Fibroblast of pulmonary artery (primary cell): ENCODE measurements at regions not wholly inside any gene's neighbourhood (a gene's known extent, or its start where the extent isn't known, plus 50 kb on each side); places are given as distances from the start of the nearest gene placed in this dataset.
"Not testable (repeated sequence)": the region's sequence is repeated elsewhere in the genome, so short reads cannot be mapped to it uniquely, and the experiment has no call there.

Experiments used
- DNase-seq: peaks from one replicate; pipeline ENCODE4 v3.0.0-alpha.2; 2010; ENCODE audit warnings: low read depth
- H3K4me3 ChIP-seq: replicated peaks from 2 replicates; pipeline ENCODE4 v1.5.1; 2011; ENCODE audit warnings: low read depth, mild to moderate bottlenecking, control low read depth, low read length, moderate library complexity
- TF ChIP-seq, protein P1 (sequence below): IDR thresholded peaks from 2 replicates; pipeline ENCODE4 v1.5.1; 2011; ENCODE audit warnings: mild to moderate bottlenecking, control low read depth, low read length, inconsistent platforms; ENCODE audit errors: missing control alignments

DNA sequence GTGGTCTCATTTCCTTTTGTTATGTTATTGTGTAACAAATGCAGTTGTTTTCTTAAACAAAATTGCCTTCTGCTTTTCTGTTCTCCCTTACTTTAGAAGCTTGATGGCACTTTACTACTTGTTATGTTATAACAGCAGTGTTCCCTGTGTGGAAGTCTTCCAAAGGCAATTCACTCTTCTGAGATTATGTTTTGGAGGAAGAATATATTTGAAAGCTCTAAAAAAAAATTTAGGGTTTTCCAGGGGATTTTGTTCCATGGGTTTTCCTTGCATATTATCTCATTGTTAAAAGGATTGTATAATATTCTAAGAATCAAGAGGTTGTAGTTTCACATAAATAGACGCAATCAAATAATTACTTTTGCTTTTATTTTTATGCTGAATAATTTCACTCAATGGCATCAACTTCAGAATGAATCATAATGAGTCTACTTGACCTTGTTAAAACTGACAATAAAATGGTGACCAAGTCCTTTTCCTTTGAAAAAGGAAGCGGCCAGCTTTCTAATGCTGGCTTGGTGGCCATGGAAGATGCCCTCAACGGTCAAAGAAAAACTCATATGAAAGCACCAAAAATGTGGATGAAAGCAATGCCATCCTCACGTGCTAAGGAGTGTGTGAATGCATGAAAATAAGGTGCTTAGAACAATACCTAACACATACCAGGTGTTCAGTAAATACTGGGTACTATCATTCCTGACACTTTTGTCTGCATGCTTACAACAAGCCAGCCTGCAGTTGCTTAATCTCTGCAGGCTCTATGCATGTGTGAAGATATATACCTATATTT, 92.4 kb upstream of the KLF6 start:
- TF ChIP-seq, protein P1, sequence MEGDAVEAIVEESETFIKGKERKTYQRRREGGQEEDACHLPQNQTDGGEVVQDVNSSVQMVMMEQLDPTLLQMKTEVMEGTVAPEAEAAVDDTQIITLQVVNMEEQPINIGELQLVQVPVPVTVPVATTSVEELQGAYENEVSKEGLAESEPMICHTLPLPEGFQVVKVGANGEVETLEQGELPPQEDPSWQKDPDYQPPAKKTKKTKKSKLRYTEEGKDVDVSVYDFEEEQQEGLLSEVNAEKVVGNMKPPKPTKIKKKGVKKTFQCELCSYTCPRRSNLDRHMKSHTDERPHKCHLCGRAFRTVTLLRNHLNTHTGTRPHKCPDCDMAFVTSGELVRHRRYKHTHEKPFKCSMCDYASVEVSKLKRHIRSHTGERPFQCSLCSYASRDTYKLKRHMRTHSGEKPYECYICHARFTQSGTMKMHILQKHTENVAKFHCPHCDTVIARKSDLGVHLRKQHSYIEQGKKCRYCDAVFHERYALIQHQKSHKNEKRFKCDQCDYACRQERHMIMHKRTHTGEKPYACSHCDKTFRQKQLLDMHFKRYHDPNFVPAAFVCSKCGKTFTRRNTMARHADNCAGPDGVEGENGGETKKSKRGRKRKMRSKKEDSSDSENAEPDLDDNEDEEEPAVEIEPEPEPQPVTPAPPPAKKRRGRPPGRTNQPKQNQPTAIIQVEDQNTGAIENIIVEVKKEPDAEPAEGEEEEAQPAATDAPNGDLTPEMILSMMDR, result no peak
- H3K4me3 ChIP-seq, result no peak overlapping the region
- DNase-seq, result no peak

DNA sequence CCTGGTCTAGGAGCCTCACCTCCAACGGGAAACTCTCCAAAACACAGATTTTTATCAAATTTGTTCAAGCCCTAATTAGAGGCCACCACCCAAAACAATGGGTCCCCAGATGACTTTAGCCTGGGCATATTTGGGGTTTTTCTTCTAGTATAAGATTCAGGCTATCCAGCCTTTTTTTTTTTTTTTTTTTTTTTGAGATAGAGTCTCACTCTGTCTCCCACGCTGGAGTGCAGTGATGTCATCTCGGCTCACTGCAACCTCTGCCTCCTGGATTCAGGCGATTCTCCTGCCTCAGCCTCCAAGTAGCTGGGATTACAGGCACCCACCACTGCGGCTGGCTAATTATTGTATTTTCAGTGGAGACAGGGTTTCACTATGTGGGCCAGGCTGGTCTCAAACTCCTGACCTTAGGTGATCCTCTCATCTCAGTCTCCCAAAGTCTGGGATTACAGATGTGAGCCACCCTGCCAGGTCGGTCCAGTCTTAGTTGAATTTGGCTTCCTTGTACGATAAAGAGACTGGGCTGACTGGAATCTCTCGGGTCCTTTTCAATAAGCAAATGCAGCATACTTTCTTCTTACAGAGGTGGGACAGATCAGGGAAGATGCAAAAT, 91.4 kb upstream of the KLF6 start:
- DNase-seq, result no peak
- TF ChIP-seq, protein P1, result no peak
- H3K4me3 ChIP-seq, result no peak overlapping the region

- TF ChIP-seq, protein P1, result no peak
- no peak for DNase-seq
- H3K4me3 ChIP-seq, result no peak overlapping the region
Measured at GRCh38 chr10:3875842-3876235, 90.8 kb upstream of the KLF6 start.

GRCh38 chr10:3874990-3875841, 90.2 kb upstream of the KLF6 start:
- H3K4me3 ChIP-seq, result no peak overlapping the region
- TF ChIP-seq, protein P1, result no peak
- no peak for DNase-seq

DNA sequence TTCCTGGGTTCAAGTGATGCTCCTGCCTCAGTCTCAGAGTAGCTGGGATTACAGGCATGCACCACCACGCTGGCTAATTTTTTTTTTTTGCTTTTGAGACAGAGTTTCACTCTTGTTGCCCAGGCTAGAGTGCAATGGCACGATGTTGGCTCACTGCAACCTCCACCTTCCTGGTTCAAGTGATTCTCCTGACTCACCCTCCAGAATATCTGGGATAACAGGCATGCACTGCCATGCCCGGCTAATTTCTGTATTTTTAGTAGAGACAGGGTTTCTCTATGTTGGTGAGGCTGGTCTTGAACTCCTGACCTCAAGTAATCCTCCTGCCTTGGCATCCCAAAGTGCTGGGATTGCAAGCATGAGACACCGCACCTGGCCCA, 89.6 kb upstream of the KLF6 start:
- H3K4me3 ChIP-seq, DNase-seq: not testable (repeated sequence)

GRCh38 chr10:3873728-3874461, 88.9 kb upstream of the KLF6 start:
- TF ChIP-seq, protein P1, result no peak
- peak; percentile 87 for DNase-seq
- H3K4me3 ChIP-seq, result no peak overlapping the region

- DNase-seq, result no peak
- TF ChIP-seq, protein P1, result no peak
- H3K4me3 ChIP-seq, result no peak overlapping the region
Measured at GRCh38 chr10:3872712-3873329, 87.8 kb upstream of the KLF6 start.
